NT2/D1 (cell line): ENCODE measurements at regions not wholly inside any gene's neighbourhood (a gene's known extent, or its start where the extent isn't known, plus 50 kb on each side); places are given as distances from the start of the nearest gene placed in this dataset.

Experiments used
- SUZ12 ChIP-seq: IDR thresholded peaks from 2 replicates; pipeline ENCODE4 v1.6.1; 2011; ENCODE audit not compliant: insufficient read length, insufficient read depth; ENCODE audit errors: extremely low read depth
- YY1 ChIP-seq: IDR thresholded peaks from 2 replicates; pipeline ENCODE4 v1.6.1; 2011; ENCODE audit not compliant: insufficient read length, insufficient read depth
- ZNF274 ChIP-seq: IDR thresholded peaks from 2 replicates; pipeline ENCODE4 v1.6.1; 2011; ENCODE audit warnings: mild to moderate bottlenecking, low read depth, low read length

- TF ChIP-seq SUZ12 (no peak), YY1 (no peak), ZNF274 (no peak)
These were observed 79.0 kb upstream of the SCG2 start for GRCh38 chr2:223681125-223681524.
